GM12892 (cell line): ENCODE measurements at regions not wholly inside any gene's neighbourhood (a gene's known extent, or its start where the extent isn't known, plus 50 kb on each side); places are given as distances from the start of the nearest gene placed in this dataset.
"Not testable (repeated sequence)": the region's sequence is repeated elsewhere in the genome, so short reads cannot be mapped to it uniquely, and the experiment has no call there.

Source experiments
- DNase-seq: peaks from one replicate; pipeline ENCODE4 v3.0.0; 2011; ENCODE audit not compliant: insufficient read length
- FAIRE-seq: peaks from 2 replicates; lab custom pipeline; 2011; peaks lifted over from hg19 to GRCh38; lab: Jason Lieb, UNC
- POLR2A ChIP-seq: IDR thresholded peaks from 2 replicates; pipeline ENCODE4 v1.6.1; 2011; ENCODE audit warnings: low read depth, low read length, control low read depth
- POLR2AphosphoS5 ChIP-seq: IDR thresholded peaks from 2 replicates; pipeline ENCODE4 v1.6.1; 2011; ENCODE audit warnings: low read depth, low read length, control low read depth
- TAF1 ChIP-seq: IDR thresholded peaks from 2 replicates; pipeline ENCODE4 v1.6.1; 2011; ENCODE audit warnings: low read depth, mild to moderate bottlenecking, control low read depth, low read length, borderline replicate concordance

- DNase-seq, result no peak
- FAIRE-seq, result no peak
- TF ChIP-seq POLR2AphosphoS5 (no peak), TAF1 (no peak), POLR2A (no peak)
Measured at GRCh38 chr10:120183546-120183945, 273.5 kb upstream of the PLPP4 start.

DNA sequence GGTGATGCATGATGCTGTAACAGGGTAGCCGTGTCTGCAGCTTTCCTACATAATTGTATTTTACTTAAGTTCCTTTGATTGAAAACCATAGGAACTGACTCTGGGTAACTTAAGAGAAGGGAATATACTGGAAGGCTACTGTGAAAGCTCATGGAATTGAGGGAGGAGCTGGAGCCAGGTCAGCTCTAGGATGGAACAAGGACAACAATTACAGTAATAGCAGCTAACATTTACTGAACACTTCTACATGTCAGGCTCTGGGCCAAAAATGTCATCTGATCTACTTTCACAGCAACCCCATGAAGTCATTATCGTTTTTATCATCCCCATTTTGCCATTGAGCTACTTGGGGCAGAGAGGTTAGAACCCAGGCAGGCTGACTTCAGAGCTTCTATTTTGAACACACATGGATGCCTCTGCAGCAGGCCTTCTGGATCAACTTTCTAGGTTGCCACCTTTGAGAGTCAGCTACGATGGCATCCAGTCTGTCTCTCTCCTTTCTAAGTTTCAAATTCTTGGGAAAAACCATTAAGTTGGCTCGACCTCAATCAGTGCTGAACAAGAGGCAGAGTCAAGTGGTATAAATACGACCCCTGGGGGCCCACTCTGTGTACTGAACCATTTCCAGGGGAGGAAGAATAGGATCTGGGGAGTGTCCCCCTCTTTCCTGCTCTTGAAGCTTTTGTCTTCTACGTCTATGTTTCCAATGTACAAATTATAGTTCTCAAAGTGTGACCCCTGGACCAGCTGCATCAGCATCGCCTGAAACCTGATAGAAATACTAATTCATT, 272.3 kb upstream of the PLPP4 start:
- no peak for TF ChIP-seq POLR2A
- no peak for TF ChIP-seq POLR2AphosphoS5
- TF ChIP-seq TAF1, result no peak
- FAIRE-seq, result no peak
- DNase-seq, result no peak

DNA sequence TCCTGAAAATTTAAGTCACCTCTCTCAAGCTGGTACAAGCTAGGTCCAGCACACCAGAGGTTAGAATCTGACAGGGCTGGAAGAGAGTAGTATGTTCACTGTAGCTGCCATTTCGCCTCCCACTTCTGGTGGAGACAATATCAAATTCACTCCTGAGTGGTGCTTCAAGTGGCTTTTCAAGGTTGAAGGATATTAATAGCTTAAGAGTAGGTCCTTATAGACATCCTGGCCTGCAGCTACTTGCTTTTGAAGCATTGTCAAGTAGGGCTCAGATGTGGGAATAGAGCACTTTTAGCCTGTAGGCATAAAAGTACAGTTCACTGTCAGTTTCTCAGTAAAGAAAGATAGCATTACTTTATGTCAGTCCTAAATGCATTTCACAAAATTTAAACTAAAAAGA, 270.5 kb upstream of the PLPP4 start:
- DNase-seq (no peak), FAIRE-seq (no peak)
- TF ChIP-seq POLR2AphosphoS5, result no peak
- no peak for TF ChIP-seq POLR2A
- no peak for TF ChIP-seq TAF1

- not testable (repeated sequence) for DNase-seq, FAIRE-seq
Measured at GRCh38 chr10:120187168-120187567, 269.9 kb upstream of the PLPP4 start.

DNA sequence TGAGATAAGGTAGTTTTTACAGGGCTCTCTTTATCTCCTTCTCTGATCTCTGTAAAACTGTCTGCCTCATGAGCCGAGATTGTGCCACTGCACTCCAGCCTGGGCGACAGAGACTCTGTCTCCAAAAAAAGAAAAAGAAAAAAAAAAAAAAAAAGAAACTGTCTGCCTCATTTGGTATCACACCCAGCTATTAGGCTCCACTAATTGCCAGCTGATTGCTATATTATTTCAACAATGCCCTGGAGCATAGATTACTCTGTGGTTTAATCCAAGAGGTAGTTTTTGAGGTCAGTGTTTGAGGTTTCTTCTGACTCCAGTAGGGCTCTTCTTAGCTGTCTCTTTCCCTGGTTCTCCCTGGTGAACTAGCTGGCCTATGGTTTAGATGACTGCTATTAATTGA, 268.1 kb upstream of the PLPP4 start:
- FAIRE-seq, result no peak
- no peak for DNase-seq
- TF ChIP-seq POLR2AphosphoS5 (no peak), TAF1 (no peak), POLR2A (no peak)

GRCh38 chr10:120195984-120196712, 260.9 kb upstream of the PLPP4 start:
- DNase-seq (no peak), FAIRE-seq (no peak)
- TF ChIP-seq POLR2A (no peak), POLR2AphosphoS5 (no peak), TAF1 (no peak)

- FAIRE-seq (no peak), DNase-seq (no peak)
- no peak for TF ChIP-seq POLR2A
- no peak for TF ChIP-seq TAF1
- TF ChIP-seq POLR2AphosphoS5, result no peak
Measured at GRCh38 chr10:120204877-120205276, 252.2 kb upstream of the PLPP4 start.

DNA sequence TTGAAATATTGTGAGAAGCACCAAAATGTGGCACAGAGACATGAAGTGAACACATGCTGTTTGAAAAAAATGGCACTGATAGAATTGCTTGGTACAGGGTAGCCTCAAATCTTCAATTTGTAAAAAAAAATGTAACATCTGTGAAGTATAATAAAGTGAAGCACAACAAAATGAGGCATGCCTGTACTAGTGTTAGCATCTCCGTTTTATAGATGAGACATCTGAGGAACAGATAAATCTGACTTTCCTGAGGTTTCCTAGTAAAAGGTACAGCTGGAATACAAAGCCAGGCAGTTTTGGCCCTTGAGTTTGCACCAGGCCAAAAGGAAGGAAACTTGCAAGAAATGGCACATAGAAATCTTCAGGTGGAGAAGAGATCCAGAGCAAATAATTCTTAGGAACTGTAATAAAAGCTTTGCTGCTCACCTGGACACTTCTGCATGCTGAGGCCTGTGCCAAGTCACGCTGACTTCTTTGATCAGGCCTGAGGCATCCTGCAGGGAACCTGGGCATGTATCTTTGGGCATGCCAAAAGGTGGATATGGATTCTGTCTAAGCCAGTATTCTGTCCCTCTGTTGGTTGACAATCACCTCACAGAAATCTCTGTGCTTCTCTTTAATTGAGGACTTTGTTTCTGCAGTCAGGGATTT, 251.5 kb upstream of the PLPP4 start:
- FAIRE-seq (no peak), DNase-seq (no peak)

GRCh38 chr10:120208488-120208887, 248.5 kb upstream of the PLPP4 start:
- DNase-seq (no peak), FAIRE-seq (no peak)
- no peak for TF ChIP-seq POLR2AphosphoS5

More for the DNA sequence above, 251.5 kb upstream of the PLPP4 start:
- no peak for TF ChIP-seq TAF1
- no peak for TF ChIP-seq POLR2A
- no peak for TF ChIP-seq POLR2AphosphoS5

GRCh38 chr10:120209124-120209762, 247.8 kb upstream of the PLPP4 start:
- FAIRE-seq, result no peak
- DNase-seq, result no peak
- no peak for TF ChIP-seq POLR2AphosphoS5
- no peak for TF ChIP-seq POLR2A
- TF ChIP-seq TAF1, result no peak

- DNase-seq (no peak), FAIRE-seq (no peak)
- TF ChIP-seq POLR2AphosphoS5, result no peak
- TF ChIP-seq TAF1, result no peak
- no peak for TF ChIP-seq POLR2A
Measured at GRCh38 chr10:120212275-120212674, 244.8 kb upstream of the PLPP4 start.

DNA sequence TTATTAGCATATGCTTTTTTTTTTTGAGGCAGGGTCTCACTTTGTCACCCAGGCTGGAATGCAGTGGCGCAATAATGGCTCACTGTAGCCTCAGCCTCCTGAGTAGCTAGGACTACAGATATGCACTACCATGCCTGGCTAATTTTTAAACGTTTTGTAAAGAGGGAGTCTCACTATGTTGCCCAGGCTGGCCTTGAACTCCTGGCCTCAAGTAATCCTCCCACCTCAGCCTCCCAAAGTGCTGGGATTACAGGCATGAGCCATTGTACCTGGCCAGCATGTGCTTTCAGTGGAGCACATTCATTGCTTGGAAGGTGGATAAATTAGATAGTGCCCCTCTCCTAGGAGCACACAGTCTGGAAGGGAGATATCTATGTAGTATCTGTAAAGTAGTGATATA, 243.7 kb upstream of the PLPP4 start:
- FAIRE-seq, DNase-seq: not testable (repeated sequence)
